HL-60 (cell line): ENCODE measurements at regions not wholly inside any gene's neighbourhood (a gene's known extent, or its start where the extent isn't known, plus 50 kb on each side); places are given as distances from the start of the nearest gene placed in this dataset.

ENCODE experiments used
- CTCF ChIP-seq: IDR thresholded peaks from one replicate; pipeline ENCODE4 v1.5.1; 2011; ENCODE audit warnings: low read length, control low read depth, inconsistent platforms; ENCODE audit not compliant: insufficient read depth
- GABPA ChIP-seq: IDR thresholded peaks from 2 replicates; pipeline ENCODE4 v1.6.1; 2012; ENCODE audit warnings: low read depth
- POLR2AphosphoS5 ChIP-seq: IDR thresholded peaks from 2 replicates; pipeline ENCODE4 v1.6.1; 2012; ENCODE audit warnings: low read depth
- REST ChIP-seq: IDR thresholded peaks from 2 replicates; pipeline ENCODE4 v1.6.1; 2012; ENCODE audit warnings: low read depth; ENCODE audit not compliant: insufficient replicate concordance
- SPI1 ChIP-seq: IDR thresholded peaks from 2 replicates; pipeline ENCODE4 v1.6.1; 2012; ENCODE audit warnings: low read depth, mild to moderate bottlenecking, borderline replicate concordance

DNA sequence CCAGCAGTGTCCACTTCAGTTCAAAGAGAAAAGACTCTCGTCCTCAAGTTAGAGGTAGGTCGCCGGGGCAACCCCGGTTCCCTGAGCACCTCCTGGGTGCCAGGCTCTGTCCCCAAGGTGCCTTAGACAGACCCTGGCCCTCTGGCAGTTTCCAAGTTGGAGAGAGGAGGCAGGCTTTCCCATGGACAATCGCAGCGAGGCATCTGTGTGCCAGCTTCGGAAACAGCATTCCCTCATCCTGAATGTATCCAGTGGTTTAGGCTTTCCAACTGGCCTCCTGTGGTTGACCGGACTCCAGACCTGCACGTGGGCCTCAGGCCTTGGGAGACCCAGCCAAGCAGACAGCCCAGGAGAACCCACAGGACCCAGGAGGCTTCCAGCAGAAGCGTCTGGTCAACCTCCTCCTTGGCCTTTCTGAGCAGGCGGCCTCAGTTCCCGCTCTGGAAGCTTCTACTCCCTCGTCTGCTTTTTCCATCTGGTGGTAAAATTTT is 70.3 kb downstream of the KCNF1 start:
- TF ChIP-seq CTCF = no peak
- no peak for TF ChIP-seq GABPA
- TF ChIP-seq REST = no peak
- no peak for TF ChIP-seq POLR2AphosphoS5
- TF ChIP-seq SPI1 = no peak
